ENCODE measurements at regions not wholly inside any gene's neighbourhood (a gene's known extent, or its start where the extent isn't known, plus 50 kb on each side); places are given as distances from the start of the nearest gene placed in this dataset.
"Not testable (repeated sequence)": the region's sequence is repeated elsewhere in the genome, so short reads cannot be mapped to it uniquely, and the experiment has no call there.

- TF ChIP-seq CTCF (conservative IDR thresholded peaks at IDR 0.05; ENCODE audit: low read depth, low read length) = no peak
- H3K4me3 ChIP-seq (ENCODE audit: low read length) = no peak overlapping the region
These were observed 64.5 kb upstream of the TNFAIP3 start for GRCh38 chr6:137802408-137803182.

GRCh38 chr6:137804637-137805036 is 62.4 kb upstream of the TNFAIP3 start:
- no peak overlapping the region for H3K4me3 ChIP-seq (ENCODE audit: low read length)
- TF ChIP-seq CTCF (conservative IDR thresholded peaks at IDR 0.05; ENCODE audit: low read depth, low read length) = no peak
- DNase-seq (ENCODE audit: low read depth) = no peak

More at GRCh38 chr6:137802408-137803182, 64.5 kb upstream of the TNFAIP3 start:
- DNase-seq (ENCODE audit: low read depth) = no peak

GRCh38 chr6:137805622-137806021 is 61.4 kb upstream of the TNFAIP3 start:
- H3K4me3 ChIP-seq (ENCODE audit: low read length) = no peak overlapping the region
- TF ChIP-seq CTCF (conservative IDR thresholded peaks at IDR 0.05; ENCODE audit: low read depth, low read length) = no peak
- no peak for DNase-seq (ENCODE audit: low read depth)

GRCh38 chr6:137806914-137807682 is 60.0 kb upstream of the TNFAIP3 start:
- no peak for DNase-seq (ENCODE audit: low read depth)
- no peak overlapping the region for H3K4me3 ChIP-seq (ENCODE audit: low read length)
- no peak for TF ChIP-seq CTCF (conservative IDR thresholded peaks at IDR 0.05; ENCODE audit: low read depth, low read length)

- no peak overlapping the region for H3K4me3 ChIP-seq (ENCODE audit: low read length)
- DNase-seq (ENCODE audit: low read depth) = no peak
- TF ChIP-seq CTCF (conservative IDR thresholded peaks at IDR 0.05; ENCODE audit: low read depth, low read length) = no peak
These were observed 58.9 kb upstream of the TNFAIP3 start for GRCh38 chr6:137808191-137808590.

GRCh38 chr6:137808836-137809315 is 58.2 kb upstream of the TNFAIP3 start:
- DNase-seq (ENCODE audit: low read depth) = no peak
- no peak overlapping the region for H3K4me3 ChIP-seq (ENCODE audit: low read length)
- no peak for TF ChIP-seq CTCF (conservative IDR thresholded peaks at IDR 0.05; ENCODE audit: low read depth, low read length)

- not testable (repeated sequence) for DNase-seq (ENCODE audit: low read depth); H3K4me3 ChIP-seq (ENCODE audit: low read length)
These were observed 57.0 kb upstream of the TNFAIP3 start for GRCh38 chr6:137809895-137810553.

Measured in retinal pigment epithelial cell (primary cell).